SK-N-SH treated with all-trans-retinoic acid at 6 μM for 48 hours (cell line): ENCODE measurements at regions not wholly inside any gene's neighbourhood (a gene's known extent, or its start where the extent isn't known, plus 50 kb on each side); places are given as distances from the start of the nearest gene placed in this dataset.

ENCODE experiments used
- ATAC-seq: fragments of 200-7000 bp; cut with Tn5 transposase; 3 replicates; pipeline ENCODE4 v1.9.1; 2020; ENCODE audit warnings: mild to moderate bottlenecking, moderate library complexity
- BACH2 ChIP-seq: fragments of 250-450 bp; sonication (Bioruptor Pico); IDR thresholded peaks from 2 replicates; pipeline ENCODE4 v1.9.0; 2021; ENCODE audit warnings: mild to moderate bottlenecking, borderline replicate concordance
- CSDC2 ChIP-seq: fragments of 250-450 bp; sonication (Bioruptor Pico); IDR thresholded peaks from 2 replicates; pipeline ENCODE4 v1.5.0; 2020; ENCODE audit warnings: mild to moderate bottlenecking, moderate library complexity
- GLIS3 ChIP-seq: fragments of 250-450 bp; sonication (Bioruptor Pico); IDR thresholded peaks from 2 replicates; pipeline ENCODE4 v1.5.0; 2020; ENCODE audit warnings: mild to moderate bottlenecking, moderate library complexity
- ISL1 ChIP-seq: fragments of 250-450 bp; sonication (Bioruptor Pico); IDR thresholded peaks from 2 replicates; pipeline ENCODE4 v2.1.2; 2022; ENCODE audit warnings: mild to moderate bottlenecking, moderate library complexity
- OSR1 ChIP-seq: fragments of 250-450 bp; sonication (Bioruptor Pico); IDR thresholded peaks from 2 replicates; pipeline ENCODE4 v1.8.0; 2022; ENCODE audit warnings: moderate library complexity, mild to moderate bottlenecking, inconsistent platforms
- PPARA ChIP-seq: fragments of 250-450 bp; sonication (Bioruptor Pico); IDR thresholded peaks from 2 replicates; pipeline ENCODE4 v1.5.0; 2020; ENCODE audit warnings: mild to moderate bottlenecking, borderline replicate concordance
- RARB ChIP-seq: fragments of 250-450 bp; sonication (Bioruptor Pico); IDR thresholded peaks from 2 replicates; pipeline ENCODE4 v1.8.0; 2021; ENCODE audit warnings: mild to moderate bottlenecking, moderate library complexity
- SNAI2 ChIP-seq: fragments of 250-450 bp; sonication (Bioruptor Pico); IDR thresholded peaks from 2 replicates; pipeline ENCODE4 v1.5.0; 2020; ENCODE audit warnings: mild to moderate bottlenecking, moderate library complexity
- TCF4 ChIP-seq: fragments of 250-450 bp; sonication (Bioruptor Pico); IDR thresholded peaks from 2 replicates; pipeline ENCODE4 v1.8.0; 2021; ENCODE audit warnings: mild to moderate bottlenecking, moderate library complexity, borderline replicate concordance
- TOX ChIP-seq: fragments of 250-450 bp; sonication (Bioruptor Pico); IDR thresholded peaks from 2 replicates; pipeline ENCODE4 v1.8.0; 2021; ENCODE audit warnings: mild to moderate bottlenecking, moderate library complexity, borderline replicate concordance
- ZC3H10 ChIP-seq: fragments of 250-450 bp; sonication (Bioruptor Pico); IDR thresholded peaks from 2 replicates; pipeline ENCODE4 v1.5.1; 2021; ENCODE audit warnings: mild to moderate bottlenecking, moderate library complexity
- ZFP3 ChIP-seq: fragments of 250-450 bp; sonication (Bioruptor Pico); IDR thresholded peaks from 2 replicates; pipeline ENCODE4 v1.5.0; 2020; ENCODE audit warnings: mild to moderate bottlenecking, moderate library complexity
- ZFP30 ChIP-seq: fragments of 450-650 bp; formaldehyde crosslinking; IDR thresholded peaks from 2 replicates; pipeline ENCODE4 v1.5.0; 2022; ENCODE audit warnings: mild to moderate bottlenecking, moderate library complexity
- ZNF70 ChIP-seq: fragments of 450-650 bp; formaldehyde crosslinking; IDR thresholded peaks from 2 replicates; pipeline ENCODE4 v1.5.0; 2020; ENCODE audit warnings: mild to moderate bottlenecking, moderate library complexity
- ZNF8 ChIP-seq: fragments of 450-650 bp; formaldehyde crosslinking; IDR thresholded peaks from 2 replicates; pipeline ENCODE4 v1.5.0; 2020; ENCODE audit warnings: mild to moderate bottlenecking, moderate library complexity
- TF ChIP-seq, protein P1 (sequence below): fragments of 250-450 bp; sonication (Bioruptor Pico); IDR thresholded peaks from 2 replicates; pipeline ENCODE4 v1.5.1; 2021; ENCODE audit warnings: mild to moderate bottlenecking, moderate library complexity
- TF ChIP-seq, protein P2 (sequence below): fragments of 250-450 bp; sonication (Bioruptor Pico); IDR thresholded peaks from 2 replicates; pipeline ENCODE4 v1.5.1; 2020; ENCODE audit warnings: low read depth, mild to moderate bottlenecking, moderate library complexity
- TF ChIP-seq, protein P3 (sequence below): fragments of 250-450 bp; sonication (Bioruptor Pico); IDR thresholded peaks from 2 replicates; pipeline ENCODE4 v1.5.0; 2020; ENCODE audit warnings: mild to moderate bottlenecking, moderate library complexity

DNA sequence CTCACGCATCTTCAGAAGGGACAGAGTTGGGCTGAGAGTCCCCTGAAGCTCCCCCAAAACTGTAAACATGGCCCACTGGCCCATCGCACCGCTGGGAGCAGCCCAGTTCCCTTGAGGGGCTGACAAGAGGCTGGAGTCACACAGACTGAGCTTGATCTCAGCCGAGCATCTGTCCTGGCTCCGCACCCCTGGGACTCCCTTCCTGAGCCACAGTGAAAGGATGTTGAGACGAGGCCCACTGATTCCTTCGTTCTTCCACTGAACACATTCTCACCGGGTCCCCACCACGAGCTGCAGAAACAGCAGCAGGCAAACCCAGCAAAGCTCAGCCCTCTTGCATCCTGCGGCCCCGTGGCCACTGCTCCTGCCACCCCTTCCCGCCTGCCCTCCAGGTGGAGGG lies 145.9 kb upstream of the CIBAR2 start:
- TF ChIP-seq RARB (CRISPR knock-in tag) = no peak
- TF ChIP-seq TCF4 = no peak
- no peak for TF ChIP-seq ISL1 (CRISPR knock-in tag)
- no peak for TF ChIP-seq ZNF8 (CRISPR knock-in tag)
- TF ChIP-seq ZFP30 = no peak
- no peak for TF ChIP-seq ZNF70 (CRISPR knock-in tag)
- TF ChIP-seq ZFP3 (CRISPR knock-in tag) = no peak
- no peak for TF ChIP-seq SNAI2
- TF ChIP-seq OSR1 (CRISPR knock-in tag) = no peak
- TF ChIP-seq, protein P1, sequence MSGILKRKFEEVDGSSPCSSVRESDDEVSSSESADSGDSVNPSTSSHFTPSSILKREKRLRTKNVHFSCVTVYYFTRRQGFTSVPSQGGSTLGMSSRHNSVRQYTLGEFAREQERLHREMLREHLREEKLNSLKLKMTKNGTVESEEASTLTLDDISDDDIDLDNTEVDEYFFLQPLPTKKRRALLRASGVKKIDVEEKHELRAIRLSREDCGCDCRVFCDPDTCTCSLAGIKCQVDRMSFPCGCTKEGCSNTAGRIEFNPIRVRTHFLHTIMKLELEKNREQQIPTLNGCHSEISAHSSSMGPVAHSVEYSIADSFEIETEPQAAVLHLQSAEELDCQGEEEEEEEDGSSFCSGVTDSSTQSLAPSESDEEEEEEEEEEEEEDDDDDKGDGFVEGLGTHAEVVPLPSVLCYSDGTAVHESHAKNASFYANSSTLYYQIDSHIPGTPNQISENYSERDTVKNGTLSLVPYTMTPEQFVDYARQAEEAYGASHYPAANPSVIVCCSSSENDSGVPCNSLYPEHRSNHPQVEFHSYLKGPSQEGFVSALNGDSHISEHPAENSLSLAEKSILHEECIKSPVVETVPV (CRISPR knock-in tag) = no peak
- TF ChIP-seq, protein P2, sequence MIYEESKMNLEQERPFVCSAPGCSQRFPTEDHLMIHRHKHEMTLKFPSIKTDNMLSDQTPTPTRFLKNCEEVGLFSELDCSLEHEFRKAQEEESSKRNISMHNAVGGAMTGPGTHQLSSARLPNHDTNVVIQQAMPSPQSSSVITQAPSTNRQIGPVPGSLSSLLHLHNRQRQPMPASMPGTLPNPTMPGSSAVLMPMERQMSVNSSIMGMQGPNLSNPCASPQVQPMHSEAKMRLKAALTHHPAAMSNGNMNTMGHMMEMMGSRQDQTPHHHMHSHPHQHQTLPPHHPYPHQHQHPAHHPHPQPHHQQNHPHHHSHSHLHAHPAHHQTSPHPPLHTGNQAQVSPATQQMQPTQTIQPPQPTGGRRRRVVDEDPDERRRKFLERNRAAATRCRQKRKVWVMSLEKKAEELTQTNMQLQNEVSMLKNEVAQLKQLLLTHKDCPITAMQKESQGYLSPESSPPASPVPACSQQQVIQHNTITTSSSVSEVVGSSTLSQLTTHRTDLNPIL (CRISPR knock-in tag) = no peak
- ATAC-seq = no peak

DNA sequence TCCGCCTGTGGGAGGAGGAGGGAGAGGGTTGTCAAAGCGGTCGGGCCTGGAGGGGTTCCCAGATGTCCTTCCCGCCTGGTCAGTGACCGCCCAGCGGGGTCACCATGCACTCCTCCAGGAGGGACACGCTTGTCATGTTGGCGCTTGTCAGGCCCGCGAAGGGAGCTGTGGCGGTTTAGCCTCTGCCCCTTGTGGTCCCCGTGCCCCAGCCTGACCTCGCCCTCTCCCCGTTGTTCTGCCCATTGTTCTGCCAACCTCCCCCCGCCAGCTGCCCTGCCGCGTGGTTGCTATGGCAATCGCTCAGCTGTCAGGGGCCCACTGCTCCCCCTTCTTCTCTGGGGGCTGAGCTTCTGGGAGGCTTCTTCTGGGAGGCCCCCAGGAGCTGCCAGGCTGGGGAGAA lies 146.4 kb upstream of the CIBAR2 start:
- no peak for TF ChIP-seq GLIS3
- TF ChIP-seq CSDC2 (CRISPR knock-in tag) = no peak
- TF ChIP-seq BACH2 (CRISPR knock-in tag) = no peak
- TF ChIP-seq, protein P2 (CRISPR knock-in tag) = no peak
- no peak for TF ChIP-seq ZC3H10
- no peak for TF ChIP-seq ZNF8 (CRISPR knock-in tag)
- TF ChIP-seq ZFP3 (CRISPR knock-in tag) = no peak
- TF ChIP-seq TCF4 = no peak
- TF ChIP-seq, protein P3, sequence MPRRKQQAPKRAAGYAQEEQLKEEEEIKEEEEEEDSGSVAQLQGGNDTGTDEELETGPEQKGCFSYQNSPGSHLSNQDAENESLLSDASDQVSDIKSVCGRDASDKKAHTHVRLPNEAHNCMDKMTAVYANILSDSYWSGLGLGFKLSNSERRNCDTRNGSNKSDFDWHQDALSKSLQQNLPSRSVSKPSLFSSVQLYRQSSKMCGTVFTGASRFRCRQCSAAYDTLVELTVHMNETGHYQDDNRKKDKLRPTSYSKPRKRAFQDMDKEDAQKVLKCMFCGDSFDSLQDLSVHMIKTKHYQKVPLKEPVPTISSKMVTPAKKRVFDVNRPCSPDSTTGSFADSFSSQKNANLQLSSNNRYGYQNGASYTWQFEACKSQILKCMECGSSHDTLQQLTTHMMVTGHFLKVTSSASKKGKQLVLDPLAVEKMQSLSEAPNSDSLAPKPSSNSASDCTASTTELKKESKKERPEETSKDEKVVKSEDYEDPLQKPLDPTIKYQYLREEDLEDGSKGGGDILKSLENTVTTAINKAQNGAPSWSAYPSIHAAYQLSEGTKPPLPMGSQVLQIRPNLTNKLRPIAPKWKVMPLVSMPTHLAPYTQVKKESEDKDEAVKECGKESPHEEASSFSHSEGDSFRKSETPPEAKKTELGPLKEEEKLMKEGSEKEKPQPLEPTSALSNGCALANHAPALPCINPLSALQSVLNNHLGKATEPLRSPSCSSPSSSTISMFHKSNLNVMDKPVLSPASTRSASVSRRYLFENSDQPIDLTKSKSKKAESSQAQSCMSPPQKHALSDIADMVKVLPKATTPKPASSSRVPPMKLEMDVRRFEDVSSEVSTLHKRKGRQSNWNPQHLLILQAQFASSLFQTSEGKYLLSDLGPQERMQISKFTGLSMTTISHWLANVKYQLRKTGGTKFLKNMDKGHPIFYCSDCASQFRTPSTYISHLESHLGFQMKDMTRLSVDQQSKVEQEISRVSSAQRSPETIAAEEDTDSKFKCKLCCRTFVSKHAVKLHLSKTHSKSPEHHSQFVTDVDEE (CRISPR knock-in tag) = no peak
- ATAC-seq = no peak; the same call in 2 of the 3 replicates

DNA sequence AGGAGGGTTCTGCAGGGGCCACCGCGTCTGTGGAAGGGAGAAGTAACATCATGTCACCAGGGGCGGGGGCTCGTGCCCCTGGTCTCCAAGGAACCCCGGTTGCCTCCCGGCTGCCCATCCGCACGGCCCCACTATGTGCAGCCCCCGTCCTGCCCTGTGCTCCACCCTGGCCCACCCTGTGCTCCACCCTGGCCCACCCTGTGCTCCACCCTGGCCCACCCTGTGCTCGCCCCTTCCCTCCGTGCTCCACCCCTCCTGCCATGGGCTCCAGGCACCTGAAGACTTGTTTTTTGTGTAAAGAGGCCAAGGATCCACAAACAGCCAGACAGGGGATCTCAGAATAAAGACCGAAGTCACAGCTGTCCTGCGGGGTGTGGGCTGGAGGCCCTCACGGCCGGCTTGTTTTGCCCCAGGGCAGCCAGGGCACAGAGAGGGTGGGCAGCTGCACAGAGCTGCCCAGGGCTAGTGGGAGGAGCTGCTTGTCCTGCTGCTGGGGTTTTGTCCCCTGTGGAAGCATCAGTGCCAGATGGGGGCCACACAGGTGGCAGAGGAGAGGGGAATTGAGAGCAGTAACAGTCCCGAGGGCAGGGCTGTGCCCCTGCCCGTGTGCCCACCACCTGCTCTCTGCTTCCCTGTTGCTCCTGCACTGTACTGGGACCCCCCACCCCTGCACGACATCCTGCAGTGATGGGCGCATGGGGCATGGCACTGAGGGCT lies 147.0 kb upstream of the CIBAR2 start:
- no peak for TF ChIP-seq ZC3H10
- TF ChIP-seq ISL1 (CRISPR knock-in tag) = no peak
- TF ChIP-seq, protein P3 (CRISPR knock-in tag) = no peak
- no peak for TF ChIP-seq RARB (CRISPR knock-in tag)
- no peak for TF ChIP-seq CSDC2 (CRISPR knock-in tag)
- no peak for TF ChIP-seq TOX (CRISPR knock-in tag)
- no peak for TF ChIP-seq PPARA (CRISPR knock-in tag)
- TF ChIP-seq ZNF70 (CRISPR knock-in tag) = no peak
- TF ChIP-seq OSR1 (CRISPR knock-in tag) = no peak
- no peak for TF ChIP-seq ZFP30
- TF ChIP-seq, protein P1 (CRISPR knock-in tag) = no peak
- TF ChIP-seq TCF4 = no peak
- TF ChIP-seq BACH2 (CRISPR knock-in tag) = no peak
- TF ChIP-seq, protein P2 (CRISPR knock-in tag) = no peak
- TF ChIP-seq SNAI2 = no peak
- ATAC-seq = no peak
